OCI-LY1 (cell line): ENCODE measurements at regions not wholly inside any gene's neighbourhood (a gene's known extent, or its start where the extent isn't known, plus 50 kb on each side); places are given as distances from the start of the nearest gene placed in this dataset.

Experiments
- H2AFZ ChIP-seq: fragments of 200-600 bp; sonication (generic), shearing (Covaris generic); 2 replicates; pipeline ENCODE4 v1.6.0; 2014; ENCODE audit warnings: antibody characterized with exemption, mild to moderate bottlenecking, low read length
- H3F3A ChIP-seq: fragments of 200-600 bp; sonication (generic), shearing (Covaris generic); 2 replicates; pipeline ENCODE4 v1.6.0; 2014; ENCODE audit warnings: mild to moderate bottlenecking, antibody characterized with exemption, low read length, moderate library complexity; ENCODE audit not compliant: insufficient read depth
- H3K27ac ChIP-seq: fragments of 200-600 bp; sonication (generic); 2 replicates; pipeline ENCODE4 v1.5.1; 2014; ENCODE audit warnings: low read length, mixed run types, mild to moderate bottlenecking, low read depth; ENCODE audit not compliant: poor library complexity, severe bottlenecking
- H3K27me3 ChIP-seq: fragments of 200-600 bp; sonication (generic); 2 replicates; pipeline ENCODE4 v1.6.0; 2014; ENCODE audit warnings: antibody characterized with exemption, mild to moderate bottlenecking, low read length, moderate library complexity; ENCODE audit not compliant: insufficient read depth
- H3K36me3 ChIP-seq: fragments of 200-600 bp; sonication (generic); 2 replicates; pipeline ENCODE4 v1.6.1; 2014; ENCODE audit warnings: mild to moderate bottlenecking, antibody characterized with exemption, low read length, moderate library complexity, mixed read lengths; ENCODE audit not compliant: insufficient read depth
- H3K4me1 ChIP-seq: fragments of 200-600 bp; sonication (generic); 2 replicates; pipeline ENCODE4 v1.5.1; 2014; ENCODE audit warnings: mild to moderate bottlenecking, low read length, moderate library complexity; ENCODE audit not compliant: insufficient read depth, severe bottlenecking
- H3K4me2 ChIP-seq: fragments of 200-600 bp; sonication (generic), shearing (Covaris generic); 2 replicates; pipeline ENCODE4 v1.6.1; 2014; ENCODE audit warnings: low read length
- H3K4me3 ChIP-seq: fragments of 200-600 bp; sonication (generic); 2 replicates; pipeline ENCODE4 v1.5.1; 2014; ENCODE audit warnings: low read length, low read depth, mild to moderate bottlenecking, mixed read lengths; ENCODE audit not compliant: poor library complexity, severe bottlenecking
- H3K79me2 ChIP-seq: fragments of 200-600 bp; shearing (Covaris generic); 2 replicates; pipeline ENCODE4 v1.6.1; 2016; ENCODE audit warnings: mixed run types, low read length, mixed read lengths; ENCODE audit not compliant: insufficient read depth
- H3K9ac ChIP-seq: fragments of 200-600 bp; sonication (generic), shearing (Covaris generic); 2 replicates; pipeline ENCODE4 v1.6.1; 2014; ENCODE audit warnings: mild to moderate bottlenecking, low read length, mixed read lengths
- H3K9me2 ChIP-seq: fragments of 200-600 bp; sonication (generic), shearing (Covaris generic); 2 replicates; pipeline ENCODE4 v1.6.1; 2014; ENCODE audit warnings: low read depth, mild to moderate bottlenecking, low read length, mixed read lengths
- H3K9me3 ChIP-seq: fragments of 200-600 bp; shearing (Covaris generic); 2 replicates; pipeline ENCODE4 v1.6.1; 2014; ENCODE audit warnings: low read length, mixed read lengths
- H4K20me1 ChIP-seq: fragments of 200-600 bp; sonication (generic), shearing (Covaris generic); 2 replicates; pipeline ENCODE4 v1.6.0; 2016; ENCODE audit warnings: mild to moderate bottlenecking, low read length; ENCODE audit not compliant: insufficient read depth
- EZH2 ChIP-seq: fragments of 200-600 bp; sonication (generic), shearing (Covaris generic); IDR thresholded peaks from 2 replicates; pipeline ENCODE4 v1.8.0; 2017; ENCODE audit warnings: borderline replicate concordance, mixed run types, mild to moderate bottlenecking, antibody characterized with exemption, low read length, moderate library complexity, mixed read lengths
- TF ChIP-seq, protein P1 (sequence below): fragments of 200-600 bp; sonication (generic), shearing (Covaris generic); IDR thresholded peaks from 2 replicates; pipeline ENCODE4 v1.5.1; 2017; ENCODE audit warnings: mild to moderate bottlenecking, antibody characterized with exemption, low read length, moderate library complexity, mixed read lengths

DNA sequence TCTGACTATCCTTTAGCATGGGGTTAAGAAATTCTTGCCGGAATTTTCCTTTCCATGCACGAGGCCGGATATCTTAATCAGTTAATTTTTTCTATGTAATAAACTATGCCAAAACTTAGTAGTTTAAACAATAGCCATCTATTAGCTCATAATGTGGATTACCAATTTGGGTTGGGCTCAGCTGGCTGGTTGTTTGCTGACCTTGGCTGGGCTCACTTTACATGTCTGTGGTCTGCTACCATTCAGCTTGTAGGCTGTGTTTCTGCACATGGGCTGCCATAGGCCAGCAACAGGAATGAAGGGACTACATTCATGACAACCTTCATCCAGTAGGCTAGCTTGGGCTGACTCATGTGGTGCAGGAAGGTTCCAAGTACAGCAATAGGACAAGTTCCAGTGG lies 56.0 kb upstream of the NTPCR start:
- no peak for TF ChIP-seq EZH2
- TF ChIP-seq, protein P1, sequence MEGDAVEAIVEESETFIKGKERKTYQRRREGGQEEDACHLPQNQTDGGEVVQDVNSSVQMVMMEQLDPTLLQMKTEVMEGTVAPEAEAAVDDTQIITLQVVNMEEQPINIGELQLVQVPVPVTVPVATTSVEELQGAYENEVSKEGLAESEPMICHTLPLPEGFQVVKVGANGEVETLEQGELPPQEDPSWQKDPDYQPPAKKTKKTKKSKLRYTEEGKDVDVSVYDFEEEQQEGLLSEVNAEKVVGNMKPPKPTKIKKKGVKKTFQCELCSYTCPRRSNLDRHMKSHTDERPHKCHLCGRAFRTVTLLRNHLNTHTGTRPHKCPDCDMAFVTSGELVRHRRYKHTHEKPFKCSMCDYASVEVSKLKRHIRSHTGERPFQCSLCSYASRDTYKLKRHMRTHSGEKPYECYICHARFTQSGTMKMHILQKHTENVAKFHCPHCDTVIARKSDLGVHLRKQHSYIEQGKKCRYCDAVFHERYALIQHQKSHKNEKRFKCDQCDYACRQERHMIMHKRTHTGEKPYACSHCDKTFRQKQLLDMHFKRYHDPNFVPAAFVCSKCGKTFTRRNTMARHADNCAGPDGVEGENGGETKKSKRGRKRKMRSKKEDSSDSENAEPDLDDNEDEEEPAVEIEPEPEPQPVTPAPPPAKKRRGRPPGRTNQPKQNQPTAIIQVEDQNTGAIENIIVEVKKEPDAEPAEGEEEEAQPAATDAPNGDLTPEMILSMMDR: no peak
- Histone ChIP-seq H3K9me3 (no peaks in the 10 kb centered on the region), H3K27me3 (no peaks in the 10 kb centered on the region), H2AFZ (no peak overlapping the region), H3F3A (no peaks in the 10 kb centered on the region), H3K9ac (no peak overlapping the region), H3K4me3 (no peak overlapping the region), H3K27ac (no peak overlapping the region), H3K4me2 (no peak overlapping the region), H3K36me3 (no peaks in the 10 kb centered on the region), H4K20me1 (no peaks in the 10 kb centered on the region), H3K9me2 (no peaks in the 10 kb centered on the region), H3K79me2 (no peaks in the 10 kb centered on the region), H3K4me1 (no peaks in the 10 kb centered on the region)

DNA sequence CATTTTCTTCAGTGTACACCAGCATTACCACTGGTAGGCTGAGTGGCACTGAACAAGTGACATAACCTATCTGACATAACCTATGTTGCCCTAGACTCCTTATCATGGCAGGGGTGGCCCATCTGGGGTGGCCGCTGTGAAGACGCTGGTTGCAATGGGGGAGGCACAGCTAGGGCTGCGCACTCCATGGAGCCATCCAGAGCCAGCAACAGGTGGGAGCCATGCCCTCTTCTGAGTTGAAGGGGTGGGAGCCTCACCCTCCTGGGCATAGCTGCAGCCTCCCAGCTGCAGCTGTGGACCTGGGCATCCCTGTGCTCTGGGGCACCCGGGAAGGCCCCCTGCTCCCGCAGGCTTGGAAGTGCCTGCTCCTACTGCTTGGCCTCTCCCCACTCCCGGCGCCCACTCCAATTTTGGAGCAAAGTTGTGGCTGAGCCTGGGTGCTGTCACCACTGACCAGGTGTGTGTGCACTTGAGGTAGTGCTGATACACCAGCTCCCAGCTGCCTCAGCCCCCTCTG lies 52.4 kb upstream of the NTPCR start:
- Histone ChIP-seq H3K9me2 (no peaks in the 10 kb centered on the region), H3K9ac (no peak overlapping the region), H3K9me3 (no peaks in the 10 kb centered on the region), H3F3A (no peaks in the 10 kb centered on the region), H2AFZ (no peak overlapping the region), H3K27me3 (no peaks in the 10 kb centered on the region), H3K36me3 (no peaks in the 10 kb centered on the region), H3K27ac (no peak overlapping the region), H3K4me3 (no peak overlapping the region), H3K4me1 (no peaks in the 10 kb centered on the region), H3K4me2 (no peak overlapping the region), H3K79me2 (no peaks in the 10 kb centered on the region), H4K20me1 (no peaks in the 10 kb centered on the region)
- no peak for TF ChIP-seq EZH2
- TF ChIP-seq, protein P1: no peak

DNA sequence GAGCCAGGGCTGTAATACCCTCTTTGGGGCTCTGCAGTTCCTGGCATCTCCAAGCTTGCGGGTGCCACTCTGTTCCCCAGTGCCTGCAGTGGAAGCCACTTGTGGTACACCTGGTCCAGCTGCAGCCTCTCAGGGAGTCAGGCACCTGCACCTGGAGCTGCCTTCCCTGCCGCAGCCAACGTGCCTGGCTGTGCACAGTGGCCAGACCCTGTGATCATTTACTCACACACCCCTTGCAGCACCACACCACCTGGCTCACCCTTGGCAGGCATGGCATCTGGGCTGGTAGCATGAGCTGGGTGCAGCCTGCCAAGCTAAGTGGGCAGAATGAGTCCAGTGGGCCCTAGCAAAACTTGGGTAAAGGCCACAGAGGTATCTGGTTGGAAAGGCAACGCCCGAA lies 51.1 kb upstream of the NTPCR start:
- H2AFZ ChIP-seq: no peak overlapping the region
- no peak overlapping the region for H3K9ac ChIP-seq
- no peaks in the 10 kb centered on the region for H3K9me3 ChIP-seq
- no peaks in the 10 kb centered on the region for H3K9me2 ChIP-seq
- no peaks in the 10 kb centered on the region for H4K20me1 ChIP-seq
- no peaks in the 10 kb centered on the region for H3K79me2 ChIP-seq
- no peaks in the 10 kb centered on the region for H3K4me1 ChIP-seq
- H3K4me2 ChIP-seq: no peak overlapping the region
- H3K27me3 ChIP-seq: no peaks in the 10 kb centered on the region
- TF ChIP-seq, protein P1: no peak
- TF ChIP-seq EZH2: no peak
- no peak overlapping the region for H3K4me3 ChIP-seq
- H3K36me3 ChIP-seq: no peaks in the 10 kb centered on the region
- no peak overlapping the region for H3K27ac ChIP-seq
- H3F3A ChIP-seq: no peaks in the 10 kb centered on the region
